Activated naive CD8-positive, alpha-beta T cell (primary cell): ENCODE measurements at regions not wholly inside any gene's neighbourhood (a gene's known extent, or its start where the extent isn't known, plus 50 kb on each side); places are given as distances from the start of the nearest gene placed in this dataset.

Experiments
- H3K27ac Mint-ChIP-seq: one replicate; pipeline ENCODE4 v1.8.0; 2021; ENCODE audit warnings: mixed read lengths
- H3K27me3 Mint-ChIP-seq: one replicate; pipeline ENCODE4 v1.8.0; 2021; ENCODE audit warnings: mixed read lengths
- H3K36me3 Mint-ChIP-seq: one replicate; pipeline ENCODE4 v1.8.0; 2021; ENCODE audit warnings: mixed read lengths
- H3K4me1 Mint-ChIP-seq: one replicate; pipeline ENCODE4 v1.8.0; 2021; ENCODE audit warnings: low read depth, mixed read lengths
- H3K4me3 Mint-ChIP-seq: one replicate; pipeline ENCODE4 v1.8.0; 2021; ENCODE audit warnings: mild to moderate bottlenecking, mixed read lengths
- H3K9me3 Mint-ChIP-seq: one replicate; pipeline ENCODE4 v1.8.0; 2021; ENCODE audit warnings: low read depth, mixed read lengths

GRCh38 chr18:40685219-40685618 lies 1269.8 kb upstream of the PIK3C3 start:
- Mint-ChIP-seq H3K9me3 (peaks cover 8% of the 10 kb centered on the region), H3K4me3 (no peak overlapping the region), H3K36me3 (no peaks in the 10 kb centered on the region)

GRCh38 chr18:40678318-40678717 lies 1276.7 kb upstream of the PIK3C3 start:
- Mint-ChIP-seq H3K9me3 (peaks cover 3% of the 10 kb centered on the region), H3K36me3 (no peaks in the 10 kb centered on the region), H3K27ac (no peak overlapping the region), H3K4me3 (no peak overlapping the region), H3K4me1 (no peaks in the 10 kb centered on the region), H3K27me3 (no peaks in the 10 kb centered on the region)

More at GRCh38 chr18:40685219-40685618, 1269.8 kb upstream of the PIK3C3 start:
- Mint-ChIP-seq H3K27ac (no peak overlapping the region), H3K4me1 (no peaks in the 10 kb centered on the region), H3K27me3 (no peaks in the 10 kb centered on the region)

GRCh38 chr18:40676668-40677067 lies 1278.4 kb upstream of the PIK3C3 start:
- no peaks in the 10 kb centered on the region for H3K27me3 Mint-ChIP-seq

GRCh38 chr18:40673150-40673549 lies 1281.9 kb upstream of the PIK3C3 start:
- no peaks in the 10 kb centered on the region for H3K27me3 Mint-ChIP-seq
- no peak overlapping the region for H3K4me3 Mint-ChIP-seq
- H3K9me3 Mint-ChIP-seq, result peaks cover 7% of the 10 kb centered on the region
- H3K27ac Mint-ChIP-seq, result no peak overlapping the region
- no peaks in the 10 kb centered on the region for H3K36me3 Mint-ChIP-seq
- H3K4me1 Mint-ChIP-seq, result no peaks in the 10 kb centered on the region

More at GRCh38 chr18:40676668-40677067, 1278.4 kb upstream of the PIK3C3 start:
- no peak overlapping the region for H3K27ac Mint-ChIP-seq
- H3K36me3 Mint-ChIP-seq, result no peaks in the 10 kb centered on the region
- peaks cover 3% of the 10 kb centered on the region for H3K9me3 Mint-ChIP-seq
- no peaks in the 10 kb centered on the region for H3K4me1 Mint-ChIP-seq
- H3K4me3 Mint-ChIP-seq, result no peak overlapping the region

- Mint-ChIP-seq H3K9me3 (peaks cover 7% of the 10 kb centered on the region), H3K36me3 (no peaks in the 10 kb centered on the region), H3K4me3 (no peak overlapping the region), H3K4me1 (no peaks in the 10 kb centered on the region), H3K27ac (no peak overlapping the region), H3K27me3 (no peaks in the 10 kb centered on the region)
Measured at GRCh38 chr18:40672590-40672989, 1282.4 kb upstream of the PIK3C3 start.

GRCh38 chr18:40670668-40671375 lies 1284.2 kb upstream of the PIK3C3 start:
- no peaks in the 10 kb centered on the region for H3K27me3 Mint-ChIP-seq
- no peak overlapping the region for H3K27ac Mint-ChIP-seq
- no peak overlapping the region for H3K4me3 Mint-ChIP-seq
- H3K9me3 Mint-ChIP-seq, result peaks cover 7% of the 10 kb centered on the region
- no peaks in the 10 kb centered on the region for H3K4me1 Mint-ChIP-seq
- no peaks in the 10 kb centered on the region for H3K36me3 Mint-ChIP-seq

GRCh38 chr18:40662898-40663437 lies 1292.1 kb upstream of the PIK3C3 start:
- H3K36me3 Mint-ChIP-seq, result no peaks in the 10 kb centered on the region
- no peaks in the 10 kb centered on the region for H3K27me3 Mint-ChIP-seq
- peaks cover 9% of the 10 kb centered on the region for H3K9me3 Mint-ChIP-seq
- H3K4me3 Mint-ChIP-seq, result no peak overlapping the region
- H3K4me1 Mint-ChIP-seq, result no peaks in the 10 kb centered on the region
- no peak overlapping the region for H3K27ac Mint-ChIP-seq

- Mint-ChIP-seq H3K4me1 (no peaks in the 10 kb centered on the region), H3K4me3 (no peak overlapping the region), H3K27ac (no peak overlapping the region), H3K36me3 (no peaks in the 10 kb centered on the region), H3K27me3 (no peaks in the 10 kb centered on the region), H3K9me3 (peaks cover 8% of the 10 kb centered on the region)
Measured at GRCh38 chr18:40653682-40654081, 1301.4 kb upstream of the PIK3C3 start.

GRCh38 chr18:40652321-40652720 lies 1302.7 kb upstream of the PIK3C3 start:
- Mint-ChIP-seq H3K27ac (no peak overlapping the region), H3K9me3 (peaks cover 8% of the 10 kb centered on the region), H3K27me3 (no peaks in the 10 kb centered on the region), H3K4me3 (no peak overlapping the region), H3K4me1 (no peaks in the 10 kb centered on the region), H3K36me3 (no peaks in the 10 kb centered on the region)

- Mint-ChIP-seq H3K36me3 (no peaks in the 10 kb centered on the region), H3K27ac (no peak overlapping the region), H3K9me3 (peaks cover 8% of the 10 kb centered on the region), H3K4me1 (no peaks in the 10 kb centered on the region), H3K4me3 (no peak overlapping the region), H3K27me3 (no peaks in the 10 kb centered on the region)
Measured at GRCh38 chr18:40651163-40651562, 1303.9 kb upstream of the PIK3C3 start.

GRCh38 chr18:40642692-40643229 lies 1312.3 kb upstream of the PIK3C3 start:
- Mint-ChIP-seq H3K9me3 (peaks cover 10% of the 10 kb centered on the region), H3K27ac (no peak overlapping the region), H3K4me3 (no peak overlapping the region), H3K4me1 (no peaks in the 10 kb centered on the region), H3K27me3 (no peaks in the 10 kb centered on the region), H3K36me3 (no peaks in the 10 kb centered on the region)

GRCh38 chr18:40631319-40631718 lies 1323.7 kb upstream of the PIK3C3 start:
- Mint-ChIP-seq H3K4me3 (no peak overlapping the region), H3K27ac (no peak overlapping the region), H3K27me3 (no peaks in the 10 kb centered on the region), H3K4me1 (no peaks in the 10 kb centered on the region), H3K36me3 (no peaks in the 10 kb centered on the region), H3K9me3 (peaks cover 27% of the 10 kb centered on the region)

GRCh38 chr18:40630496-40630895 lies 1324.5 kb upstream of the PIK3C3 start:
- Mint-ChIP-seq H3K9me3 (peaks cover 22% of the 10 kb centered on the region), H3K4me3 (no peak overlapping the region), H3K4me1 (no peaks in the 10 kb centered on the region), H3K27ac (no peak overlapping the region), H3K27me3 (no peaks in the 10 kb centered on the region), H3K36me3 (no peaks in the 10 kb centered on the region)

- Mint-ChIP-seq H3K27me3 (no peaks in the 10 kb centered on the region), H3K27ac (no peak overlapping the region), H3K9me3 (peaks cover 24% of the 10 kb centered on the region), H3K4me3 (no peak overlapping the region), H3K4me1 (no peaks in the 10 kb centered on the region), H3K36me3 (no peaks in the 10 kb centered on the region)
Measured at GRCh38 chr18:40624959-40625358, 1330.1 kb upstream of the PIK3C3 start.

- H3K4me1 Mint-ChIP-seq, result no peaks in the 10 kb centered on the region
- H3K36me3 Mint-ChIP-seq, result no peaks in the 10 kb centered on the region
- H3K9me3 Mint-ChIP-seq, result peaks cover 19% of the 10 kb centered on the region
- H3K4me3 Mint-ChIP-seq, result no peak overlapping the region
- no peaks in the 10 kb centered on the region for H3K27me3 Mint-ChIP-seq
- no peak overlapping the region for H3K27ac Mint-ChIP-seq
Measured at GRCh38 chr18:40613721-40614120, 1341.3 kb upstream of the PIK3C3 start.

- Mint-ChIP-seq H3K27ac (no peak overlapping the region), H3K4me1 (no peaks in the 10 kb centered on the region), H3K36me3 (no peaks in the 10 kb centered on the region), H3K27me3 (no peaks in the 10 kb centered on the region), H3K9me3 (peaks cover 23% of the 10 kb centered on the region), H3K4me3 (no peak overlapping the region)
Measured at GRCh38 chr18:40612356-40612755, 1342.7 kb upstream of the PIK3C3 start.
